IPS-18c (cell line): ENCODE measurements at regions not wholly inside any gene's neighbourhood (a gene's known extent, or its start where the extent isn't known, plus 50 kb on each side); places are given as distances from the start of the nearest gene placed in this dataset.

Source experiments
- H3K4me3 ChIP-seq: 2 replicates; pipeline ENCODE4 v1.7.0; 2013; ENCODE audit warnings: low read depth, mild to moderate bottlenecking, low read length, moderate library complexity; ENCODE audit not compliant: insufficient read depth
- H3K9me3 ChIP-seq: one replicate; pipeline ENCODE4 v1.6.1; 2013; ENCODE audit warnings: mild to moderate bottlenecking, low read length, moderate library complexity; ENCODE audit not compliant: control insufficient read depth, insufficient read depth

- H3K9me3 ChIP-seq, result no peaks in the 10 kb centered on the region
- H3K4me3 ChIP-seq, result no peak overlapping the region
These were observed 243.5 kb upstream of the FGF13 start for GRCh38 chrX:138954976-138955375.

- Histone ChIP-seq H3K9me3 (no peaks in the 10 kb centered on the region), H3K4me3 (no peak overlapping the region)
These were observed 235.4 kb upstream of the FGF13 start for GRCh38 chrX:138946926-138947325.

GRCh38 chrX:138945219-138945618, 233.7 kb upstream of the FGF13 start:
- Histone ChIP-seq H3K4me3 (no peak overlapping the region), H3K9me3 (no peaks in the 10 kb centered on the region)

- no peak overlapping the region for H3K4me3 ChIP-seq
- peaks cover 2% of the 10 kb centered on the region for H3K9me3 ChIP-seq
These were observed 227.5 kb upstream of the FGF13 start for GRCh38 chrX:138939038-138939437.

GRCh38 chrX:138938003-138938402, 226.5 kb upstream of the FGF13 start:
- no peak overlapping the region for H3K4me3 ChIP-seq
- peaks cover 4% of the 10 kb centered on the region for H3K9me3 ChIP-seq

- peaks cover 9% of the 10 kb centered on the region for H3K9me3 ChIP-seq
- H3K4me3 ChIP-seq, result no peak overlapping the region
These were observed 219.7 kb upstream of the FGF13 start for GRCh38 chrX:138931212-138931611.

- Histone ChIP-seq H3K9me3 (peaks cover 12% of the 10 kb centered on the region), H3K4me3 (no peak overlapping the region)
These were observed 219.0 kb upstream of the FGF13 start for GRCh38 chrX:138930583-138930945.

GRCh38 chrX:138929926-138930582, 218.5 kb upstream of the FGF13 start:
- H3K9me3 ChIP-seq, result peaks cover 12% of the 10 kb centered on the region
- no peak overlapping the region for H3K4me3 ChIP-seq

GRCh38 chrX:138928737-138929459, 217.4 kb upstream of the FGF13 start:
- H3K4me3 ChIP-seq, result no peak overlapping the region
- peaks cover 8% of the 10 kb centered on the region for H3K9me3 ChIP-seq

- Histone ChIP-seq H3K9me3 (peaks cover 5% of the 10 kb centered on the region), H3K4me3 (no peak overlapping the region)
These were observed 213.8 kb upstream of the FGF13 start for GRCh38 chrX:138925330-138925729.

- H3K9me3 ChIP-seq, result peaks cover 5% of the 10 kb centered on the region
- H3K4me3 ChIP-seq, result no peak overlapping the region
These were observed 212.3 kb upstream of the FGF13 start for GRCh38 chrX:138923805-138924204.

GRCh38 chrX:138921031-138921430, 209.5 kb upstream of the FGF13 start:
- Histone ChIP-seq H3K9me3 (peaks cover 2% of the 10 kb centered on the region), H3K4me3 (no peak overlapping the region)

- no peak overlapping the region for H3K4me3 ChIP-seq
These were observed 206.3 kb upstream of the FGF13 start for GRCh38 chrX:138917781-138918180.

GRCh38 chrX:138914767-138915166, 203.2 kb upstream of the FGF13 start:
- Histone ChIP-seq H3K9me3 (peaks cover 3% of the 10 kb centered on the region), H3K4me3 (no peak overlapping the region)

More at GRCh38 chrX:138917781-138918180, 206.3 kb upstream of the FGF13 start:
- H3K9me3 ChIP-seq, result no peaks in the 10 kb centered on the region

GRCh38 chrX:138908577-138908976, 197.1 kb upstream of the FGF13 start:
- H3K4me3 ChIP-seq, result no peak overlapping the region
- peaks cover 3% of the 10 kb centered on the region for H3K9me3 ChIP-seq

- no peak overlapping the region for H3K4me3 ChIP-seq
- no peaks in the 10 kb centered on the region for H3K9me3 ChIP-seq
These were observed 186.3 kb upstream of the FGF13 start for GRCh38 chrX:138897621-138898492.

- Histone ChIP-seq H3K4me3 (no peak overlapping the region), H3K9me3 (peaks cover 5% of the 10 kb centered on the region)
These were observed 179.0 kb upstream of the FGF13 start for GRCh38 chrX:138890491-138890890.

GRCh38 chrX:138889149-138889548, 177.6 kb upstream of the FGF13 start:
- peaks cover 5% of the 10 kb centered on the region for H3K9me3 ChIP-seq
- no peak overlapping the region for H3K4me3 ChIP-seq
